Activated CD8-positive, alpha-beta memory T cell treated with anti-CD3 and anti-CD28 coated beads, Interleukin-2, amount 50 U/mL, for 1 hour (primary cell): ENCODE measurements at regions not wholly inside any gene's neighbourhood (a gene's known extent, or its start where the extent isn't known, plus 50 kb on each side); places are given as distances from the start of the nearest gene placed in this dataset.

Experiments used
- DNase-seq: peaks from one replicate; pipeline ENCODE4 v3.0.0-alpha.2; 2020; ENCODE audit errors: extremely low read depth

DNA sequence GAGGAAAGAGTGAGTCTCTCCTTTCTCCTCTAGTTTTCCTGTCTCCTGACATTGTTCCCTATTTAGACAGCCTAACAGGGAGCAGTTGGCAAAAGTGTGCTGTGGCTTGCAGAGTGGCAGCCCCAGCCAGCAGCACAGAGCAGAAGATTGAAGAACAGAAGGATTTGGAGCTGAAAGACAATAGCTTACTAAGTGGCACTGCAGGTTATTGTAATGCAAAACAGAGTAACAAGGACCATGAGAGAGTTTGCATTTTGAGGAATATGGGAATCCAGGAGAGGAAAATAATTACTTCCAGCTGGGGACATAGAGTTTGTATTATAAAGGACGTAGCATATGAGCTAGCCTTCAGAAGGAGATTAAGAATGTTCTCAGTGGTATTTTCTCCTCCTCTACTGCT is 342.4 kb downstream of the AKAIN1 start:
- no peak for DNase-seq

GRCh38 chr18:4851301-4851976 is 345.6 kb downstream of the AKAIN1 start:
- no peak for DNase-seq

GRCh38 chr18:4847056-4847455 is 350.0 kb downstream of the AKAIN1 start:
- no peak for DNase-seq

DNA sequence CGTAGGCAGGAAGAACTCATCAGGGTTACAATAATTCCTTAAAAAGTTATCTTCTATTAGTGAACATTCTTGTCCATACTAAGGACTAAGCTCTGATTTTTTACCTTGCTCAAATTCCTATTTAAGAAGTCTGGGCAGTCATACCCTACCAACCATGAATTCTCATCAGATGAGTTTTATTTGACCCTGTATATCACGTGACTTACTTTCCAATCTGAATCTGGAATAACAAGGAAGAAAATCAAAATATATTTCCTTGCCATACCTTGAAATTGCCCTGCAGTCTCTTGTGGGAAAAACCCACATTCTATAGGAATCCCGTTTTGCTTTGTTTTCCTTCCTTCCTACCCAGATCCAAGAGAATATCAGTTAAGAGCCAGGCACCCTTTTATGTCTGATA is 352.7 kb downstream of the AKAIN1 start:
- no peak for DNase-seq

DNA sequence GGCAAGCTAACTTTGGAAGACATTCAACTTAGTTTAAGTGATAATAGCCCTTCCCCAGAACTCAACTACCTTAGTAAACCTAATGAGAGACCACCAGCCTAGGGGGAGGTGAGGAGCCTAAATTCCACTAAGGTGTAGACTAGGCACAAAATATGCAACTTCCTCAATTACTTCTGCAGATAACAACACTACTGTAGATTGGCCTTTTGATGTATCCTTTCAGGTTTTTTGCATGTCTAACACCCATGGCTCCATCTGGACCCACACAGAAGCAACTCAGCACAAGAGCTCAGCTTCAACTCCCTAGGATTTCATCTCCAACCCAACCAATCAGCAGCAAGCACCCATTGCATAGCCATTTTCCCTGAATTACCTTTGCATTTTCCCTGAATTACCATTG is 353.3 kb downstream of the AKAIN1 start:
- no peak for DNase-seq

DNA sequence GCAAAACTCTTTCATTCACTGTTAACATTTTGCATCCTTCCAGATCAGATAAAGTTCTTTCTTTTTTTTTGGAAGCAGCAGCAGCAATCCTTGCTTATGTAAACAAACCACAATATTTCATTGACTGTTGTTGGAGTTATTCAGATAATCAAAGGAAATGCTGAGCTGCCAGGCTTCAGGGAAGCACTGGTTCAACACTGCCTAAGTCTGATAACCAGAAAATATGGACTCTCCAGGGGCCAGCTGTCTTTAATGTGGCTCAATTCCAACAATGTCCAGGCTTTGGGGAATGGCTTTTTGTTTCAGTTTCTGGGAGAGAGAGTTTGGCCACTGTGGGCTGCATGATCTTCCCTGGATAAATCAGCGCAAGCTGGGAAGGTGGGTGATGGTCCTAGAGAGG is 354.3 kb downstream of the AKAIN1 start:
- DNase-seq: no peak

- no peak for DNase-seq
These were observed 354.8 kb downstream of the AKAIN1 start for GRCh38 chr18:4842287-4842686.

GRCh38 chr18:4839639-4840038 is 357.4 kb downstream of the AKAIN1 start:
- no peak for DNase-seq

GRCh38 chr18:4836141-4836540 is 360.9 kb downstream of the AKAIN1 start:
- no peak for DNase-seq

GRCh38 chr18:4831791-4832375 is 365.2 kb downstream of the AKAIN1 start:
- no peak for DNase-seq

GRCh38 chr18:4831127-4831526 is 365.9 kb downstream of the AKAIN1 start:
- DNase-seq: no peak

GRCh38 chr18:4823091-4823490 is 368.0 kb upstream of the DLGAP1 start:
- no peak for DNase-seq

GRCh38 chr18:4821801-4822200 is 366.7 kb upstream of the DLGAP1 start:
- no peak for DNase-seq

GRCh38 chr18:4817665-4818064 is 362.6 kb upstream of the DLGAP1 start:
- no peak for DNase-seq

DNA sequence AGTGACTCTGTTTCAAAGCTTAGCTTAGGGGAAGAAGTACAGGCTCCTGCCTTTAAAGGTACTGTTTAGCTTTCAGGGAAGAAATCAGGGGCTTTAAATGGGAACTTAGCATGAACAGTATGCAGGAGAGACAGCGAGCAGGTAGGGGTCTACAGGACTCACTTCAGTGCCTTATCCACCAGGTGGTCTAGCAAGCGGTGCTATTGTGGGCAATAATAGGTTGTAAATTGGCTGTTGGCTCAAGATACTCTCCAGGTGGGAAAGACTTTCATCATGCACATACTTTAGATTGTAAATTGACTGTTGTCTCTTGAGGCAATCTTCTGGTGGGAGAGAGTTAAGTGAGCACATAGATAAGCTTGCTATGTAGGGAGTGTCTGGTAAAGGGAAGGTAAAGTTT is 358.6 kb upstream of the DLGAP1 start:
- DNase-seq: no peak

GRCh38 chr18:4808891-4809290 is 353.8 kb upstream of the DLGAP1 start:
- DNase-seq: no peak

DNA sequence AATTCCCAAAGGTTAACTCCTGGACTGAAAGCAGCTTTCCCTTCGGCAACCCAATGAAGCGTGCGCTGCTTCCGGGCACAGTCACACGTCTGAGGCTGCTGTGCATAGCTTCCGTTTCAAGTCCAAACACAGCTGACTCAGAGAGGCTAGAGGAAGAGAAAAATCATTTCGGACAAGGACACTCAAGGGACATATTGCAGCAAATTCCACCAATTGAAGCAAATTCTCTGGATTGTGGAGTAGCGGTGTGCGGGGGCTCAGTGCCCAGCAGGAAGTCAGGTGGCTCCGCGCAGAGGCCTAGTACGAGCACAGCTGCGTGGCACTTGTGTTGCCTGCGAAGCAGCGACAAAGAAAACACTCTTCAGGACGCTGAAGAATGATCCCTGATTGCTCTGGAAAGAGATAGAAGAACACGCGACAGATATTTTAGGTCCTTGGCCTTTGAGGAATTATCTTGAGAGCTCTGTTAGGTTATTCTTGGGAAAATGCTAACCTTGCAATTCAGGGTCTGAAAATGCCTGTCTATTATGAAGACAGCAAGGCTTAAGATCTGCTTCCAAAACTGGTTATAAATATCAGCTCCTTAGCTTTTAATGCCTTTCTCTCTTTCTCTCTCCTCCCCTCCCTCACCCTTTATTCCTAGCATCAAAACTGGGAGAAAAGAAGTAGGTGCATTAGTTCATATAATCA is 352.6 kb upstream of the DLGAP1 start:
- DNase-seq: no peak

- no peak for DNase-seq
These were observed 351.2 kb upstream of the DLGAP1 start for GRCh38 chr18:4806331-4806730.

DNA sequence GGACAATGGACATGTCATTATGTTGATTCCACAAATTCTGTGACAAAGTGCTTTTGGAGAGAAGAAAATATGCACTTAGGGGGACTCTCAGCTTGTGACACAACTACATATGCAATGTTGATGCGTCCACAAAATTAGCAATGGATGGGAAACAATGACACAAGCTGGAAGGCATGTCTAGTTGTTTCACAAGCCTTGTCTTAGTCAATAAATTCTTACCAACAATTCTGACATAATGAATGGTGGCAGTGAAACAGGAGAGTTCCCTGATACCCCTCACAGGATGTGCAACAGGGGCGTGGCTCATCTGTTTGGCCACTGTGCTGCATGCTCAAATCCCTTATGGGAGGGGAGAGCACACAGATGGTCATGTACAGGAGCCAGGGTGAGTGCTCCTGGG is 347.2 kb upstream of the DLGAP1 start:
- no peak for DNase-seq

- no peak for DNase-seq
These were observed 346.0 kb upstream of the DLGAP1 start for GRCh38 chr18:4801151-4801550.

GRCh38 chr18:4797002-4797685 is 342.0 kb upstream of the DLGAP1 start:
- DNase-seq: no peak

DNA sequence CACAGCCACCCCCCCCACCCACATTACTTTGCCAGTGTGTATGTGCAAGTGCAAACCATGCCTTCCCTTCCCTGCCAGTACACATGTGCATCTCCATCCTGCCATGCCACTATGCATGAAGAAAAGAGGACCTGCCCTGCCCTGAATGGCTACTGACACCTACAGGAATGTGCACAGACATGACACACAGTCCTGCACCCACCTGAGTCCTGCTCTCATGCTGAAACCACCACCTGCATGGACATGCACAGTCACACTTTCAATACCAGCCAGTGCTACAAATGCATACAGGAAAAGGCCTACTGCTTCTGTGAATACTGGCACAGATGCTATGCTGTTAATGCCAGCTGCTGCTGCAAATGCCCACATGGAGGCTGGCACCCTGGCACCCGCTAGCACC is 334.4 kb upstream of the DLGAP1 start:
- no peak for DNase-seq

DNA sequence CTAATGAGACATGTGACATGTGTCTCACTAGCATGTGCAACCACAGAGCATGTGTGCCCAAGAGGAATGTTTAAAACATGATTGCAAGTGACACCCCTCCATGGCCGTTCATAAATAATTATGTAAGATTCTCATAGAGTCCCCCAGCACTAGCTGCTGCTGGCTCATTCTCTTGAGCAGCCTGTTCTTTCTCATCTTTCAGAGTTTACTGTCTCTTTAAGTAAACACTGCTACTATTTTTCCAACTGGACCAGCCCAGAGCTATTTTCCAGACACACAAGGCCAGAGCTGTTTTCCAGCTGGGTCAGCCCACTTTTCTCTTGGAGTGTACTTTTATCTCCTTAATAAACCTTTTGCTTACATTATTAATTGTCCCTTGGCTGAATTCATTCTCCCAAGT is 326.8 kb upstream of the DLGAP1 start:
- no peak for DNase-seq
